Ascending aorta (tissue), 2 donors: ENCODE measurements at regions not wholly inside any gene's neighbourhood (a gene's known extent, or its start where the extent isn't known, plus 50 kb on each side); places are given as distances from the start of the nearest gene placed in this dataset.

Source experiments
- DNase-seq, 2 donors: peaks; one replicate each; pipeline ENCODE4 v3.0.0-alpha.2; 2019; ENCODE audit warnings: low spot score in 2 of 2
- H3K27ac ChIP-seq, 2 donors: fragments of 200-600 bp; sonication (generic); one replicate each; pipeline ENCODE4 v1.5.1; 2016 to 2017; ENCODE audit warnings: mild to moderate bottlenecking in 1 of 2
- H3K27me3 ChIP-seq: fragments of 200-600 bp; sonication (generic); one replicate; pipeline ENCODE4 v1.5.1; 2017
- H3K36me3 ChIP-seq, 2 donors: fragments of 200-600 bp; sonication (generic); one replicate each; pipeline ENCODE4 v1.5.1; 2016
- H3K4me1 ChIP-seq, 2 donors: fragments of 200-600 bp; sonication (generic); one replicate each; pipeline ENCODE4 v1.5.1; 2016 to 2017; ENCODE audit warnings: mild to moderate bottlenecking in 1 of 2
- H3K4me3 ChIP-seq, 2 donors: fragments of 200-600 bp; sonication (generic); one replicate each; pipeline ENCODE4 v1.5.1; 2016 to 2017; ENCODE audit warnings: mild to moderate bottlenecking in 1 of 2
- H3K9me3 ChIP-seq, 2 donors: fragments of 200-600 bp; sonication (generic); one replicate each; pipeline ENCODE4 v1.5.1; 2016
- intact Hi-C: fragments of 100-400 bp; cut with DNase I; formaldehyde crosslinking; loops from one replicate; pipeline ENCODE4 v1.15.1; 2023
- TF ChIP-seq, protein P1 (sequence below), 3 experiments: fragments of 200-600 bp in 2 of 3; fragments of 450-650 bp in 1 of 3; sonication (generic) in 2 of 3; IDR thresholded peaks; one replicate each; pipeline ENCODE4 v1.5.1; 2016 to 2019; ENCODE audit warnings: antibody characterized with exemption in 3 of 3, mild to moderate bottlenecking in 1 of 3, moderate library complexity in 1 of 3

DNA sequence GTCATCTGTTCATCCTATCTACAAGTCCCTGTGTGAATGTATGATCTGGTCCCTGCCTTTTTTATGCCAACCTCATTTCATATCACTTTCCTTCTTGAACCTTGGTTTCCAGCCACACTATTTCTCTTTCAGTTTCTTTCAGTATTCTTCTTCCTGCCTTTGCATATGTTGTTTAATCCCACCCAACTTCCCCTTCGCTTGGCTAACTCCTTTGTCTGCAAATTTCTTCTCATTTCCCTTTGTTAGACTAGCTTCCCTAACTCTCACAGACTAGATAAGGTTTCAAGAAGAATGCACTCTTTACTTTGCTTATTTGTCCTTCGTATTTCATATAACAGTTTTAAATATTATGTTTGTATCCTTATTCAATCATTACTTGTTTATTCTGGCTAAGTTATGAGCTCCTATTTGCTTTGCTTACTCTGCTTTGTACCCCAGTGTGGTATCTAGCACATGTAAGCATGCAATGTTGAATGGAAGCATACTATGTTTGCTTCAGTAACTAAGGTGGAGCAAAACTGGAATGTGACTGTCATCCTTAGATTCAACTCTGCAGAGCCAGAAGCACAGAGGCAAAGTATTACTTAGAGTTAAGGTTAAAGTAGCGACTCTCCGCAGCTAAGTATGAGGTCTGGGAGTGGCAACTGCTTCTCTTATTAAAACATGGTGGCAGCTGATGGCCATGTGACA is 681.3 kb downstream of the CPS1 start:
- no peak overlapping the region for H3K27ac ChIP-seq
- no peaks in the 10 kb centered on the region for H3K9me3 ChIP-seq
- no peak for DNase-seq
- H3K36me3 ChIP-seq, result no peaks in the 10 kb centered on the region
- no peak overlapping the region for H3K4me3 ChIP-seq
- H3K27me3 ChIP-seq, result no peaks in the 10 kb centered on the region
- H3K4me1 ChIP-seq, result no peaks in the 10 kb centered on the region
- intact Hi-C loops, result no loop called here
- TF ChIP-seq, protein P1, sequence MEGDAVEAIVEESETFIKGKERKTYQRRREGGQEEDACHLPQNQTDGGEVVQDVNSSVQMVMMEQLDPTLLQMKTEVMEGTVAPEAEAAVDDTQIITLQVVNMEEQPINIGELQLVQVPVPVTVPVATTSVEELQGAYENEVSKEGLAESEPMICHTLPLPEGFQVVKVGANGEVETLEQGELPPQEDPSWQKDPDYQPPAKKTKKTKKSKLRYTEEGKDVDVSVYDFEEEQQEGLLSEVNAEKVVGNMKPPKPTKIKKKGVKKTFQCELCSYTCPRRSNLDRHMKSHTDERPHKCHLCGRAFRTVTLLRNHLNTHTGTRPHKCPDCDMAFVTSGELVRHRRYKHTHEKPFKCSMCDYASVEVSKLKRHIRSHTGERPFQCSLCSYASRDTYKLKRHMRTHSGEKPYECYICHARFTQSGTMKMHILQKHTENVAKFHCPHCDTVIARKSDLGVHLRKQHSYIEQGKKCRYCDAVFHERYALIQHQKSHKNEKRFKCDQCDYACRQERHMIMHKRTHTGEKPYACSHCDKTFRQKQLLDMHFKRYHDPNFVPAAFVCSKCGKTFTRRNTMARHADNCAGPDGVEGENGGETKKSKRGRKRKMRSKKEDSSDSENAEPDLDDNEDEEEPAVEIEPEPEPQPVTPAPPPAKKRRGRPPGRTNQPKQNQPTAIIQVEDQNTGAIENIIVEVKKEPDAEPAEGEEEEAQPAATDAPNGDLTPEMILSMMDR (IDR thresholded peaks at IDR 0.05), result no peak

DNA sequence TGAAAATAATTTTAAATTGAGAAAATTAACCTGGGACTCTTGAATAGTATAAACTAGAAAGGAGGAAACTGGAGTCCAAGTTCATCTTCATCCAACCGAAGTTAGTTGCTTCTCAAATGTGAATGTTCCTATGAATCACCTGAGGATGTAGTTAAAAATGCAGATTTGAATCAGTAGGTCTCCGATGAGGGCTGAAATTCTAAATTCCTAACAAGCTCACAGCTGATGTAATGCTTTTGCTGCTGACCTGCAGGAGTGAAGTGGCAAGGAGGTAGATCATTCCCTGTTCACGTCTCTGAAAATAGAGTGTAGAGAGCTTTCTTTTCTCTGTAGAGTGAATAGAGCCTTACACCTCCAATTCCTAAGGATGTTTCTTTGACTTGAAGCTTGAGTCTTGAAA is 685.5 kb downstream of the CPS1 start:
- TF ChIP-seq, protein P1 (IDR thresholded peaks at IDR 0.05), result no peak
- H3K4me3 ChIP-seq, result no peak overlapping the region
- H3K27me3 ChIP-seq, result no peaks in the 10 kb centered on the region
- intact Hi-C loops, result no loop called here
- H3K4me1 ChIP-seq, result no peaks in the 10 kb centered on the region
- H3K36me3 ChIP-seq, result no peaks in the 10 kb centered on the region
- H3K9me3 ChIP-seq, result no peaks in the 10 kb centered on the region
- H3K27ac ChIP-seq, result no peak overlapping the region
- DNase-seq, result no peak

DNA sequence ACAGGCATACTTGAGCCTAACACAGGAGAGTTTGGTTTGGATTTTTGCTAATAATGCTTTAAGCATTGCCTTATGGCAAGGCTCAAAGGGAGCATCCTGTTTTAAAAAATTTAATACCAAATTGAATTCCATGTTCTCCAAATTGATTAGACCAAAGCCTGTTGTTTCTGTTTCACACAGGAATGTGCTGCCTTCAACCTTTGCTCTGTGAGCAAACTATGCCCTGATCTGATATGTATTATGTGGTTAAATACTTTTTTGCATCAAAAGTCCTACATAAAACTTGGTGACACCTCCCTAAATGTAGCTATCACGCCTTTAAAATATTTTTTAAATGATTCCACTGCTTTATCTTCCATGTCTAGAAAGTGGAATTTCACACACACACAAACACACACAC is 691.4 kb downstream of the CPS1 start:
- intact Hi-C loops, result no loop called here
- H3K4me1 ChIP-seq, result no peaks in the 10 kb centered on the region
- TF ChIP-seq, protein P1 (IDR thresholded peaks at IDR 0.05), result no peak
- H3K4me3 ChIP-seq, result no peak overlapping the region
- no peak overlapping the region for H3K27ac ChIP-seq
- no peaks in the 10 kb centered on the region for H3K27me3 ChIP-seq
- H3K36me3 ChIP-seq, result no peaks in the 10 kb centered on the region
- no peaks in the 10 kb centered on the region for H3K9me3 ChIP-seq
- DNase-seq, result no peak

DNA sequence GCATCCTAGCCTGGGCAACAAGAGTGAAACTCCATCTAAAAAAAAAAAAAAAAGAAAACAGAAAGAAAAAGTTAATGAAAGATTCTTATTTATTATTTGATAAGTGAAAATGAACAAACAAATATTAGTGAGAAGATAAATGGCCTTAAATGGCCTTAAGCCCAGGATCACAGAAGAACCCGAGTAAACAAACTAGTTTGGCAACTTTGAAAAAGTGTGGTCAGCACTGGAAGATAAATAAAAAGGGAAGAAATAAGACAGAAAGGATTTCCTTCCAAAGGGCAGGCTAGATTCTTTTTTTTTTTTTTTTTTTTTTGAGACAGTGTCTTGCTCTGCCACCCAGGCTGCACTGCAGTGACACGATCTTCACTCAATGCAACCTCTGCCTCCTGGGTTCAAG is 692.4 kb downstream of the CPS1 start:
- H3K4me1 ChIP-seq, result no peaks in the 10 kb centered on the region
- intact Hi-C loops, result no loop called here
- H3K9me3 ChIP-seq, result no peaks in the 10 kb centered on the region
- H3K36me3 ChIP-seq, result no peaks in the 10 kb centered on the region
- H3K4me3 ChIP-seq, result no peak overlapping the region
- H3K27me3 ChIP-seq, result no peaks in the 10 kb centered on the region
- no peak overlapping the region for H3K27ac ChIP-seq
- DNase-seq, result no peak
- TF ChIP-seq, protein P1 (IDR thresholded peaks at IDR 0.05), result no peak

DNA sequence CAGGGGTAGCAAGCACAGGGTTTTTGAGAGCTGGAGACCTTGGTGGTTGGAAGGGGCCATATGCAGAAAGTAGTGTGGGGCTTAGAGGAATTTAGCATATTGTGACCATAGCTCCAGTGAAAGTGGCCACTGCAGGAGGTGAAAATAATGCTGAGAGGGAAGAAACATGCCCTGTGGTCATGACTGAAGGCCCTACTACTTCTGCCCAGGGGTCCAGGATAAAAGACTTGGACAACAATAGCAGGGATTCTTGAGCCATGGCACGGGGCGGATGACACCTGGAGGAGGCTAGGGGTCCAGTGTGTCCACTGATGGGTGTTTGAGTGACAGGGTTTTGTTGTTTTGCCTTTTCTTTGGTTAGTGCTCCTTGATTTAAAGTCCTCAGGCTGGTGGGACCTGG is 694.6 kb downstream of the CPS1 start:
- Histone ChIP-seq H3K4me3 (no peak overlapping the region), H3K27me3 (no peaks in the 10 kb centered on the region), H3K4me1 (no peaks in the 10 kb centered on the region), H3K9me3 (no peaks in the 10 kb centered on the region), H3K27ac (no peak overlapping the region), H3K36me3 (no peaks in the 10 kb centered on the region)
- TF ChIP-seq, protein P1 (IDR thresholded peaks at IDR 0.05), result no peak
- intact Hi-C loops, result no loop called here
- DNase-seq, result no peak
